ENCODE measurements at regions not wholly inside any gene's neighbourhood (a gene's known extent, or its start where the extent isn't known, plus 50 kb on each side); places are given as distances from the start of the nearest gene placed in this dataset.

DNA sequence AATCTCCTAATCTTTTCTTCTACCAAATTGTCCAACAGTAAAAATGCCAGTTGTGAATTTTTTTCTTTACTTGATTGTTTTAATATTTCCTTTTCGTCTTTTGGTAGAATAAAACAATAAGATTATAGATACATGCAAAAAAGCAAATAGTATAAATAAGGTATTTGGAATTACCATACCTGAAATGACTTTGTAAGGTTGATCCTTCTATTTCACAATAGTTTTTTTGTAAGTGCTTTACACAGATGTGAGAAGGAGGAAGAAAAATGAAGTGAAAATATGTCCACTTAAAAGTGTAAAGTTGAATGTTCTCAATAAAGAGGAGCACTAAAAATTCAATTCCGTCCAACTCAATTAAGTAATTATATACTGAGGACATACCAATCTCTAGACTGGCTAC, 457.6 kb downstream of the UTRN start:
- TF ChIP-seq, protein P1, sequence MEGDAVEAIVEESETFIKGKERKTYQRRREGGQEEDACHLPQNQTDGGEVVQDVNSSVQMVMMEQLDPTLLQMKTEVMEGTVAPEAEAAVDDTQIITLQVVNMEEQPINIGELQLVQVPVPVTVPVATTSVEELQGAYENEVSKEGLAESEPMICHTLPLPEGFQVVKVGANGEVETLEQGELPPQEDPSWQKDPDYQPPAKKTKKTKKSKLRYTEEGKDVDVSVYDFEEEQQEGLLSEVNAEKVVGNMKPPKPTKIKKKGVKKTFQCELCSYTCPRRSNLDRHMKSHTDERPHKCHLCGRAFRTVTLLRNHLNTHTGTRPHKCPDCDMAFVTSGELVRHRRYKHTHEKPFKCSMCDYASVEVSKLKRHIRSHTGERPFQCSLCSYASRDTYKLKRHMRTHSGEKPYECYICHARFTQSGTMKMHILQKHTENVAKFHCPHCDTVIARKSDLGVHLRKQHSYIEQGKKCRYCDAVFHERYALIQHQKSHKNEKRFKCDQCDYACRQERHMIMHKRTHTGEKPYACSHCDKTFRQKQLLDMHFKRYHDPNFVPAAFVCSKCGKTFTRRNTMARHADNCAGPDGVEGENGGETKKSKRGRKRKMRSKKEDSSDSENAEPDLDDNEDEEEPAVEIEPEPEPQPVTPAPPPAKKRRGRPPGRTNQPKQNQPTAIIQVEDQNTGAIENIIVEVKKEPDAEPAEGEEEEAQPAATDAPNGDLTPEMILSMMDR (IDR thresholded peaks at IDR 0.05; ENCODE audit: low read depth, low read length): no peak
- no peak overlapping the region for H3K4me3 ChIP-seq (ENCODE audit: low read depth, low read length)

DNA sequence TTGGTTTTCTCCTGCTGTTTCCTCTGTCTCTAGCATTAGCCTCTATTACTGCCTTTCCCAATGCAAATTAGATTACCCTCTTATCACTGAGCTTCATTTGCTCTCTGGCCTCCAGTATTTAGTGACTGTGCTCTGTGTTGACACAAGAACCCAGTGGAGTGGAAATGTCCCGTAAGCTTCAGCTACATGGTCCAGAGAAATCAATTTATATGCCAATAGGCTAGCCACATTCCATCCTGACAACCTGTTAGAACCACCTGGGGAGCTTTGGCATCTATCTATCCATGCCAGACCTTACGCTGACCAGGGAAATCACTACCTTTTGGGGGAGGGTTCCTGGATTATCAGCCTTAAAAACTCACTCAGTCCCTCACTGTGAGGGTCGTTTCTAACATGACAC, 459.6 kb downstream of the UTRN start:
- TF ChIP-seq, protein P1 (IDR thresholded peaks at IDR 0.05; ENCODE audit: low read depth, low read length): no peak
- H3K4me3 ChIP-seq (ENCODE audit: low read depth, low read length): no peak overlapping the region

DNA sequence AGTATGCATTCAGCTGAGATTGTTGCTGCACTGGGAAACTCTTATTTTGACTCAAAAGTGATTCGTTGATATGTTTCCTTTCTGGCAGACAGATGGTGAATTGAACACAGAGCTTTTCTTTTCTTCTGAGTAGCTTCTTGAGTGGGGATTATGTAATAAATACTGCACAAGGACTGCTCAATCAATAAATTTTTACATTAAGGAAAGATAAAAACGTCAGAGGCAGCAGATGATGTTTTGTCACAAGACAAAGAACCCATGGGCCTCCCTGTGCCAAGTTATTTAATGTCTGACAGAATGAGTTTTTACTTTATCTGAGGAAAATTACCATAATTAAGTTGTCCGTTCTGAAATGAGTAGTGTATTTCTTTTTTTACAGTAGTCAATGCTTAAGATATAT, 460.3 kb downstream of the UTRN start:
- TF ChIP-seq, protein P1 (IDR thresholded peaks at IDR 0.05; ENCODE audit: low read depth, low read length): no peak

DNA sequence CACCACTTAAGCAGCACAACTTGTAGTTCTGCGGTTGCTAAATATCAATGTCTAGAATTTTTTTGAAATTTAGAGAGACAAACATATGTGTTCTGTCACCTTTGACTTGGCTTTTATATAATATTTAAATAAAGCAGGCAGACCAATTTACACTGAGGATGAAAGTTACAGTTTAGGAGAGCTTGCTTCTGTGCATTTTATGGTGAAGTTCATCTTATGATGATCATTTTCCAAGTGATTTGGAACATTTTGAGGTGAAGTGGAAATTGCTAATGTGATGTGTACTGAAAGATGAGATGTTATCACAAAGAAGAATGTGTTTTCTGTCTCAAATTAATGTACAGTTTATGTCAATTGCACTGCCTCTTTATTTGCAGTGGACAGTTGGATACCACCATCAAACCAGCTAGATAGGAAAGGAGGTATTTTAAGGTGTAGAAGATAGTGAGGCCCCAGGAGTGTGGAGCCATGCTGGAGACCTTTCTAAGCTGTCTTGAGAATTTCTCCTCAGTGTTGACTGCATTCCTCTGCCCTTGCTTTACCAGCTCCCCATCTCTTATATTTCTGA, 461.9 kb downstream of the UTRN start:
- no peak overlapping the region for H3K4me3 ChIP-seq (ENCODE audit: low read depth, low read length)
- TF ChIP-seq, protein P1 (IDR thresholded peaks at IDR 0.05; ENCODE audit: low read depth, low read length): no peak

More for the DNA sequence above, 460.3 kb downstream of the UTRN start:
- H3K4me3 ChIP-seq (ENCODE audit: low read depth, low read length): no peak overlapping the region

DNA sequence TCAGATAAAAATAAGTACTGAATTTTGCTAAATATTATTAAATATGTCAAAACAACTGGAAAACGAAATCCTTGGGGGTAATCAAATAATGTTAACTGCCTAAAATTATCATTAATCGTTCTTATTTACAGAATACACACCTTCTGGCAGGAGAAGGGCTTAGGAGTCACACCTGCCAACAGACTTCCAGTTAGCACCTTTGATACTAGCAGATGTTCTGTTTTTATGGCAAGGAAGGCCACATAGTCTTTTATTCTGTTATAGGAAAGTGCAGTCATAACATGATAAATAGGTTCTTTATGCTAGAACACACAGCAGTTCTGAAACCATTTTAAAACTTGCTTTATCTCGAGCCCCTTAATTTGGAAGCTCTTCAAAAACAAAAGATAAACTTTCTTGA, 464.1 kb downstream of the UTRN start:
- TF ChIP-seq, protein P1 (IDR thresholded peaks at IDR 0.05; ENCODE audit: low read depth, low read length): no peak
- no peak overlapping the region for H3K4me3 ChIP-seq (ENCODE audit: low read depth, low read length)

DNA sequence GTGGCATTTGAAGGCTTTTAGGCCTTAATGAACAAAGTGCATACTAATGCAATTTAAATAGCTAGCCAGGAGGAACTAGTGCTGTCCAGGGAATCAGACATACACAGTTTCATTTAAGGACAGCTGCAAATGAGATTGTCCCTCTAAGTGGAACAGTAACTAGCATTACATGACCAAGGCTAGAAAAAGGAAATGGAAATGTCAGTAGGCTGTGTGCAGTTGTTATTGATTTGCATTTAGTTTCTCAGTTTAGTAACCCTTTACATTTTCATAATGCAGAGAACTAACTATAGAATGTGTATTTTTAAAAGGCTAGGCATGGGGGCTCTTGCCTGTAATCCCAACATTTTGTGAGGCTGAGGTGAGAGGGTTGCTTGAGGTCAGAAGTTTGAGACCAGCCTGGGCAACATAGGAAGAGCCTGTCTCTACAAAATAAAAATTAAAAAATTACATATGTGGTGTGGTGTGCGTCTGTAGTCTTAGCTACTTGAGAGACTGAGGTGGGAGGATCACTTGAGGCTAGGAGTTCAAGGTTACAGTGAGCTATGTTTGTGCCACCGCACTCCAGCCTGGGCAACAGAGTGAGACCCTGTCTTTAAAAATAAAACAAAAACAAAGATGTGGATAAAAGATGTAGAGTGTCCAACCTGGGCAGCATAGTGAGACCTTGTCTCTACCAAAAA, 468.0 kb downstream of the UTRN start:
- TF ChIP-seq, protein P1 (IDR thresholded peaks at IDR 0.05; ENCODE audit: low read depth, low read length): no peak
- no peak overlapping the region for H3K4me3 ChIP-seq (ENCODE audit: low read depth, low read length)

DNA sequence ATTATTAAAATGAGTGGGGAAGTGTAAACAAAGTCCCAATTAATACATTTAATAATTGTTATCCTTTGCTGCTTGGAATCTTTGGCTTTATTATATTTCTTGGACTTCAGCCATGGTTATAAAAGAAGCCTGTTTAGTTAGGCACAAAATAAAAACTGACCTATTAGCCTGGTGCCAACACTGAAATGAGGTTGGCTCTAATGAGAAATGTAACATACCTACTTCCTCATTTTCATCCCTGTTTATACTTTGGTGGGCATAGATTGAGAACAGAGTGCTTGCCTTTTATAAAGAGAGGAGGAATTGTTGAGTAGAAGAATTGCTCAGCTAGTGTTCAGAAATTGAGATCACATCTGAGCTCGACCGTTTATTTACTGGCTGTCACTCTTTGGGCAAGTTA, 471.3 kb downstream of the UTRN start:
- no peak overlapping the region for H3K4me3 ChIP-seq (ENCODE audit: low read depth, low read length)
- TF ChIP-seq, protein P1 (IDR thresholded peaks at IDR 0.05; ENCODE audit: low read depth, low read length): no peak

Measured in WI38 (cell line).